GM19023 (cell line): ENCODE measurements at regions not wholly inside any gene's neighbourhood (a gene's known extent, or its start where the extent isn't known, plus 50 kb on each side); places are given as distances from the start of the nearest gene placed in this dataset.

ENCODE experiments used
- ATAC-seq: cut with Tn5 transposase; IDR thresholded peaks from one replicate; pipeline ENCODE4 v1.9.1; 2021; ENCODE audit warnings: mild to moderate bottlenecking, moderate library complexity; ENCODE audit not compliant: unreplicated experiment

- no peak for ATAC-seq
Observed at GRCh38 chr15:46595016-46595415, 960.2 kb downstream of the SQOR start.

- no peak for ATAC-seq
Observed at GRCh38 chr15:46607077-46607476, 972.2 kb downstream of the SQOR start.

GRCh38 chr15:46616033-46616432, 981.2 kb downstream of the SQOR start:
- ATAC-seq = no peak

DNA sequence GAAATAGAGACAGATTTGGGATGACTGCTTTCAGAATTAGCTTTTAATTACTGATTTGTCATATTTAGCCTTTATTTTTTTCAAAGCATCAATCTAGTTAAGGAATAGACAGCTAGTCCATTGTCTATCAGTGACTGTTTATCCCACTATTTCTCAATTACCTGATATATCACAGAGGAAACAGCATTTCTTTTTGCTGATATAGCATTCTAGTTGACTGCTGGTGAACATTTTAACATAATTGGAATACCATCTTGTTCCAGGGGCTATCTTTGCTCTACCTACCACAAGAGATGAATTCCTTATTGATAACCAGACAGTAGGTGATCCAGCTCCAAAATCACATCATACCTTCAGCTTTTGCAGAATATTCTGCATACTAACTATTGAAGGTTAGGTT, 982.7 kb downstream of the SQOR start:
- no peak for ATAC-seq

GRCh38 chr15:46618984-46619383, 984.2 kb downstream of the SQOR start:
- ATAC-seq = no peak

GRCh38 chr15:46620392-46621013, 985.7 kb downstream of the SQOR start:
- no peak for ATAC-seq

GRCh38 chr15:46622851-46623250, 988.0 kb downstream of the SQOR start:
- no peak for ATAC-seq

DNA sequence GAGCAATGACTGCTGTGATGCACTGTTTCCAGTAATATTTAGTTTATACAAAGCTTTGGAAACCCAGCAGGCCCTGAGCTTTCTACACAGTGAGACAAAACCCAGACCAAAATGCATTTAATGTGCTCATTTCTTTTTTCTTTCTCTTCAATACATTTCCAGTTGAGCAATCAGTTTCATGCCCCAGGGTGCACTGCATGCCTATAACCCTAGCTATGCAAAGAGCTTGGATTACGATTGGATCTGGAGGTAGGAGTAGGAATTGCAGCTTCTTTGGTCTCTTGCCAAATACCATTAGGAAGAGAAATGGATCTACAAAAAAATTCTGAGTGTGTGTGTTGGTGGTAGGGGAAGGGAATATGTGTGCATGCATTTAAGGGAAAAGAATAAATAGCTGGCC, 1001.4 kb downstream of the SQOR start:
- ATAC-seq = no peak

GRCh38 chr15:46644501-46645481, 1010.0 kb downstream of the SQOR start:
- ATAC-seq = no peak

GRCh38 chr15:46646490-46646889, 1011.7 kb downstream of the SQOR start:
- no peak for ATAC-seq

DNA sequence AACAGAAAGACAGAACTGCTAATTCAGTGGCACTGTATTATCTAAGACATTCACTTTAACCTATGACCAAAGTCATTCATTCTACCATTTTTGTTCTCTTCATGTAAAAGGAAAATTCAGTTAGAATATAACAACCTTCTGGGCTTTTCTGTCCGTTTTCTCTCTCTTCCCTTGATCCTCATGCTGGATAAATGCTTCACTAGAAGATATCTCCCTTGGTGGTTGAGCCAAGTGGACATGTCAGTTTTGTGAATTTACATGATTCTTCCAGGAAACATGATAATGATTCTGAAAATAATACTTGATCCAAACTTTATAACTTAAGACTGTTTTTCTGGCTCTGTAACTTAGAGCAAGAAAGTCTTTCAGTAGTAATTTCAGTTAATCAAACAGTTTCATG, 1012.2 kb downstream of the SQOR start:
- no peak for ATAC-seq

DNA sequence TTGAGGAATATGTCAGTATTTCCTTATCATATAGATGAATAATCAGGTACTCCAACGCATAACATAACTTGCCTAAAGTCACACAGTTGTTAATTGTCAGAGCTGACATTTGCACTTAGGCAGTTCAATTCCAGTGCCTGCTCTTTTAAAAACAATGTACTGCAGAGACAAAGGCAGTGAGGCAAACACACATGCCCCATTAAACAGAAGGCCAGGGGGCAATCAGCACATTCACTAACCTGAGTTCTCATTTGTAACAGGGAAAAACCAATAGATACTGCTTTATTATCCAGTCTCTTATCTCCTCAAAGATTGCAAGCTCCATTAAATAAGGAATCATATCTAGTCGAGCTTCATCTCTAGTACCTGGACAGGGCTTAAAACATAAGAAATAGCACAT, 1017.4 kb downstream of the SQOR start:
- ATAC-seq = no peak

GRCh38 chr15:46654993-46655392, 1020.2 kb downstream of the SQOR start:
- ATAC-seq = no peak

DNA sequence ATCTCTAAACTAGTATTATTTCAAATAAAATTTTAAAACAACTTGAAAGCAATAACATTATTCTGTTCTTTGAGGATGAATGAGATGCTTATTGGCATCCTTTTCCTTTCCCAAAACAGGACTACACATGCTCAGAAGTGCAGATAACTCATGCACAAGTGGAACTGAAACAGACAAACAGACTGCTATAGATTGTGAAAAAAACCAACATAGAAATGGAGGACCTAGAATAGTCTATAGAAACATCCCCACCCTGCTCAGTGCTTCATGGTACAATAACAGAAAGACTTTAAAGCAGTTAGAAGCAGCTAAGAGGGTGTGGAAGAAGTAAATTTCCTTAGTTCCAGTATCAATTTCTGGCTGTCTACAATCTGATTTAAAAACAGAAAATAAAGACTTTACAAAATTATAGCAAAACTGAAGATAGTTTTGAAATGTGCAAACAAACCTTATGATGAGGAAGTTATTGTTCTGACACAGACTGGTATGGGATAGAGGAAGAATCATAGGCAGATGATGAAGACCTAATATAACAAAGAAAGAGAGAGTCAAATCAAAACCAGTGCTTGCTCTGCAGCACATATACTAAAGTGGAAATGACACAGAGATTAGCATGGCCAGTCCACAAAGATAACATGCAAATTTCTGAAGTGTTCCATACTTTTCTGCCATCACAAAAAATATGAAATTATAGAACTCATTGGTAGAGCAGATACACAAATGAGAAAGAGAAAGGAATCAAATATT, 1025.4 kb downstream of the SQOR start:
- ATAC-seq = no peak

GRCh38 chr15:46670258-46670657, 1035.4 kb downstream of the SQOR start:
- no peak for ATAC-seq

DNA sequence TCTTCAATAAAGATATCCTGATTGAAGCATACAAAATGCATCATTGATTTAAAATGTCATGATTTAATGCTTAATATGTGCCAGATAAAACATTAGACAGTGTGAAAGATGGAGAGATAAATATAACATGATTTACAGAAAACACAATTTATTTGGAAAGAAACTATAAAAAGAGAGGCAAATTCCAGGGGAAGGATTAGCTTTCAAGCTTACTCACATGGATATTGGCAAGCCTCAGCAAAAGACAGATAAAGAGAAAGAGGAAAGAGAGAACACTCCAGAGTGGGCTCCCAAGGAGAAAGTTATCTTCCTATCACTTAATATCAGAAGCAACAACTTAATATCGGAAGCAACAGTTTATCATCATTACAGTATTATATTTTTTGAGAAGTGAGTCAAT, 1036.5 kb downstream of the SQOR start:
- ATAC-seq = no peak

GRCh38 chr15:46672041-46672440, 1037.2 kb downstream of the SQOR start:
- ATAC-seq = no peak

DNA sequence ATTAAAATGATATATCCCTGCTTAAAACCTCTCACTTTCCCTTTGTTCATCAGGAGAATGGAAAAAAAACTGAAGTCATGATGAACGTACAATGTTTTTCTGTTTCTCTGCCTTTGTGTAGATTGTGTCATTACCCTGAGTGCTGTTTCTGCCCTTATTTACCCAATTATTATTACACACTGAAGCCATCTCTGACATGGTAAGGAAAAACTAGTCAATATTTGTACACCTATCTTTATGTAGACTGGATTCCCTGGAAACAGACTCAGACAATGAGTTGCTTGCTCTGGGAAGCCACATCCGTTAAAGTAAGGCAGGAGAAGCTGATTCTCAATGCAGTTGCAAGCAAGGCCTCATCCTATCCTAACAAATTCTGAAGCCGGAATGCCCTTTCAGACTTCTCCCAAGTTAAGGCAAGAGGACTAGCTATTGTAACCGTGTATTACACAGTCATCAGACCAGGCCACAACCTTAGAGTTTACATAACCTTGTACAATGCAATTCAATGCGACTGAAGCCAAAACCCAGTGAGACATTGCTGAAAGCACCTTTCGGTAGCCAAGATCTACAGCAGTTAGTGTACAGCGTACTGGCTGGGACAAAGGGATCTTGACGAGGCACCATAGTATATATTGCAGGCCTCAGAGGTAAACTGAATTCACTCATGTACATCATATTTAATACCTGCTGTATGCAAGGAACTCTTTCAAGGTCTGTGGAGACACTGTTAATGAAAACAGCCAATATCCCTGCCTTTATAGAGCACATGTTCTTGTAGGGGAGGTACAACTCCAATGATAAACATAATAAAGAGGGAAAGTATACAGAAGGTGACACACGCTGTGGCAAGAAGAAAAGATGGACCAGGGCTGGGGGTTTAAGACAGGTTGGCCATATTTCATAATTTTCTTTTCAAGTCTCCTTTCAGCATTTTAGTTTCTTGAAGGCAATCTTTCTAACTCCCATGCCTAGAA, 1040.8 kb upstream of the SEMA6D start:
- ATAC-seq = no peak

DNA sequence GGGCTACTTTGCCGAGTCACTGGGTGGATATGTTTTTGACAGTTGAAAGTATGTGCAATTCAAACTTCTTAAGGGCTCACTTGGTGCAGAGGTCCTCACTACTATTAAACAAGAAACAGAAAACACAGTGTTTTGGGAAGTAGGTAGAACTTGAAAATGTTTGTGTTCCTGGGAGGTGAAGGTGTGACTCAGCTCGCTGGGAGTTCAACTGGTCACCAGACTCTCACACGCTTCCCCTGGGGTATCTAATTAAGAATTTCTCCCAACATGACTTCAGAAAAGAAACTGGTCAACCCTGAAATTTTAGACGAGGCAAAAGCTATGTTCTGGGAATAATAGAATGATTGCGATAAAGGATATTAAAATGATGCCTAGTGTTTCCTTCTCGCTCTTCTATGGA, 1039.8 kb upstream of the SEMA6D start:
- ATAC-seq = no peak

DNA sequence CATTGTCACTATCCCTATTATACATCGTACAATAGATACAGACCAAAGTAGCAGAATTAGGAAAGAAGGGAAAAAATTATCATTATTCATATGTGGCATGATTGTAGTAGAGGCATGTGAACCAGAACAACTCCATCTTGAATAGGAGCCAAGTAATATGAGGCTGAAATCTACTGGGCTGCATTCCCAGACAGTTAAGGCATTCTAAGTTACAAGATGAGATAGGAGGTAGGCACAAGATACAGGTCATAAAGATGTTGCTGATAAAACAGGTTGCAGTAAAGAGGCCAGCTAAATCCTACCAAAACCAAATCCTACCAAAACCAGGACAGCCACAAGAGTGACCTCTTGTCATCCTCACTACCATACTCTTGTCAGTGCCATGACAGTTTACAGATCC, 1035.4 kb upstream of the SEMA6D start:
- no peak for ATAC-seq
